ENCODE measurements at regions not wholly inside any gene's neighbourhood (a gene's known extent, or its start where the extent isn't known, plus 50 kb on each side); places are given as distances from the start of the nearest gene placed in this dataset.
"Not testable (repeated sequence)": the region's sequence is repeated elsewhere in the genome, so short reads cannot be mapped to it uniquely, and the experiment has no call there.

- Mint-ChIP-seq H3K9me3 (peaks cover 0 to 3% (median 0%) of the 10 kb centered on the region in 11 donors), H3K36me3 (no peaks in the 10 kb centered on the region), H3K4me1 (no peaks in the 10 kb centered on the region), H3K4me3 (no peak overlapping the region), H3K27ac (peak overlapping the region in 1 of 9 donors; percentile 0), H3K27me3 (peaks cover 0 to 13% (median 4%) of the 10 kb centered on the region in 5 donors)
- H3K36me3 ChIP-seq (ENCODE audit: control insufficient read depth in 2 of 3, insufficient read depth in 3 of 3, low read length in 3 of 3), result no peaks in the 10 kb centered on the region
- H3K4me3 ChIP-seq (ENCODE audit: low read length), result no peak overlapping the region
- DNase-seq (no peak), ATAC-seq (no peak)
- H3K4me1 ChIP-seq (ENCODE audit: control insufficient read depth in 2 of 2, insufficient read depth in 2 of 2, low read length in 2 of 2), result no peaks in the 10 kb centered on the region
- H3K9me3 ChIP-seq (ENCODE audit: control insufficient read depth in 2 of 3, low read length in 3 of 3), result no peaks in the 10 kb centered on the region
- no peaks in the 10 kb centered on the region for H3K27me3 ChIP-seq (ENCODE audit: control insufficient read depth in 2 of 2, insufficient read depth in 2 of 2, low read length in 2 of 2)
- no peak overlapping the region for H3K27ac ChIP-seq (ENCODE audit: low read depth, low read length)
- ChIA-PET CTCF (no interaction called here), POLR2A (no interaction called here)
- intact Hi-C loops (cut with micrococcal nuclease), result no loop called here
Measured at GRCh38 chr10:34899161-34899560, 84.1 kb upstream of the PARD3 start.

DNA sequence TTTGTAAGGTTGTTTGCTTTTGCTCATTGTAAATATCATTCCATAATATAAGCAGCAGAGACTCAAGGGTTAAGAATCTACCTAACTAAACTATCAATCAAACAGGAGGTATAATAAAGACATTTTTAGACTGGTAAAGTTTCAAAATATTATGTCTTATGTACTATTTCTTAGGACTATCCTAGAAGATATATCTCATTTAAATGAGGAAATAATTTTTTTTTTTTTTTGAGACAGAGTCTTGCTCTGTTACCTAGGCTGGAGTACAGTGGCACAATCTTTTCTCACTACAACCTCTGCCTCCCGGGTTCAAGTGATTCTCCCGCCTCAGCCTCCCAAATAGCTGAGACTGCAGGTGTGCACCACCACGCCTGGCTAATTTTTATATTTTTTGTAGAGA, 80.9 kb upstream of the PARD3 start:
- no peaks in the 10 kb centered on the region for H3K4me1 Mint-ChIP-seq
- no peaks in the 10 kb centered on the region for H3K36me3 Mint-ChIP-seq
- Histone ChIP-seq H3K4me1 (ENCODE audit: control insufficient read depth in 2 of 2, insufficient read depth in 2 of 2, low read length in 2 of 2) (no peaks in the 10 kb centered on the region), H3K4me3 (ENCODE audit: low read length) (no peak overlapping the region), H3K27ac (ENCODE audit: low read depth, low read length) (no peak overlapping the region), H3K36me3 (ENCODE audit: control insufficient read depth in 2 of 3, insufficient read depth in 3 of 3, low read length in 3 of 3) (no peaks in the 10 kb centered on the region), H3K27me3 (ENCODE audit: control insufficient read depth in 2 of 2, insufficient read depth in 2 of 2, low read length in 2 of 2) (no peaks in the 10 kb centered on the region), H3K9me3 (ENCODE audit: control insufficient read depth in 2 of 3, low read length in 3 of 3) (no peaks in the 10 kb centered on the region)
- no peak overlapping the region for H3K4me3 Mint-ChIP-seq
- no peak for ATAC-seq
- H3K27ac Mint-ChIP-seq, result no peak overlapping the region
- no peak for DNase-seq
- CTCF ChIA-PET, result no interaction called here
- POLR2A ChIA-PET, result no interaction called here
- H3K27me3 Mint-ChIP-seq, result peaks cover 0 to 20% (median 4%) of the 10 kb centered on the region in 5 donors
- H3K9me3 Mint-ChIP-seq, result peaks cover 0 to 3% (median 0%) of the 10 kb centered on the region in 11 donors
- intact Hi-C loops (cut with micrococcal nuclease), result no loop called here

DNA sequence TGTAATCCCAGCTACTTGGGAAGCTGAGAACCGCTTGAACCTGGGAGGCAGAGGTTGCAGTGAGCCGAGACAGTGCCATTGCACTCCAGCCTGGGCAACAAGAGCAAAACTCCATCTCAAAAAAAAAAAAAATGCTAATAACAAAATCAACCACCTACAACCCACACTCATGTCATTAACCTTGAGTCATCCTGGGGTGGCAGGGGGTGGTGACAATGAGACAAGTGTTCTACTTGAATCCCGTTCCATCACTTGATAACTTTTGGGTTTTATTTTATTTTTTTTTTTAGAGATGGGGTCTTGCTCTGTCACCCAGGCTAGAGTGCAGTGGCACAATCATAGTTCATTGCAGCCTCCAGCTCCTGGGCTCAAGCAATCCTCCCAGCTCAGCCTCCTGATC, 80.0 kb upstream of the PARD3 start:
- DNase-seq; ATAC-seq; CTCF ChIA-PET; H3K4me3 Mint-ChIP-seq; H3K4me1 ChIP-seq (ENCODE audit: control insufficient read depth in 2 of 2, insufficient read depth in 2 of 2, low read length in 2 of 2); H3K27ac ChIP-seq (ENCODE audit: low read depth, low read length); H3K4me1 Mint-ChIP-seq; intact Hi-C loops (cut with micrococcal nuclease); H3K36me3 Mint-ChIP-seq; H3K36me3 ChIP-seq (ENCODE audit: control insufficient read depth in 2 of 3, insufficient read depth in 3 of 3, low read length in 3 of 3); H3K9me3 Mint-ChIP-seq; H3K4me3 ChIP-seq (ENCODE audit: low read length); H3K27me3 ChIP-seq (ENCODE audit: control insufficient read depth in 2 of 2, insufficient read depth in 2 of 2, low read length in 2 of 2); POLR2A ChIA-PET; H3K9me3 ChIP-seq (ENCODE audit: control insufficient read depth in 2 of 3, low read length in 3 of 3); H3K27ac Mint-ChIP-seq: not testable (repeated sequence)
- H3K27me3 Mint-ChIP-seq, result peaks cover 0 to 20% (median 5%) of the 10 kb centered on the region in 5 donors

GRCh38 chr10:34892521-34892920, 77.4 kb upstream of the PARD3 start:
- H3K4me1 ChIP-seq (ENCODE audit: control insufficient read depth in 2 of 2, insufficient read depth in 2 of 2, low read length in 2 of 2); H3K36me3 Mint-ChIP-seq; H3K27ac ChIP-seq (ENCODE audit: low read depth, low read length); H3K4me1 Mint-ChIP-seq; POLR2A ChIA-PET; intact Hi-C loops (cut with micrococcal nuclease); ATAC-seq; H3K36me3 ChIP-seq (ENCODE audit: control insufficient read depth in 2 of 3, insufficient read depth in 3 of 3, low read length in 3 of 3); H3K4me3 Mint-ChIP-seq; H3K27ac Mint-ChIP-seq; DNase-seq; H3K27me3 ChIP-seq (ENCODE audit: control insufficient read depth in 2 of 2, insufficient read depth in 2 of 2, low read length in 2 of 2); H3K9me3 Mint-ChIP-seq; CTCF ChIA-PET; H3K9me3 ChIP-seq (ENCODE audit: control insufficient read depth in 2 of 3, low read length in 3 of 3); H3K4me3 ChIP-seq (ENCODE audit: low read length): not testable (repeated sequence)
- peaks cover 0 to 16% (median 4%) of the 10 kb centered on the region in 5 donors for H3K27me3 Mint-ChIP-seq

- ChIA-PET POLR2A (no interaction called here), CTCF (no interaction called here)
- Mint-ChIP-seq H3K9me3 (peaks cover 0 to 1% (median 0%) of the 10 kb centered on the region in 11 donors), H3K4me1 (no peaks in the 10 kb centered on the region), H3K27me3 (peaks cover 0 to 7% (median 5%) of the 10 kb centered on the region in 5 donors), H3K27ac (no peak overlapping the region), H3K36me3 (no peaks in the 10 kb centered on the region), H3K4me3 (no peak overlapping the region)
- intact Hi-C loops (cut with micrococcal nuclease), result no loop called here
- Histone ChIP-seq H3K9me3 (ENCODE audit: control insufficient read depth in 2 of 3, low read length in 3 of 3) (no peaks in the 10 kb centered on the region), H3K27me3 (ENCODE audit: control insufficient read depth in 2 of 2, insufficient read depth in 2 of 2, low read length in 2 of 2) (no peaks in the 10 kb centered on the region), H3K4me1 (ENCODE audit: control insufficient read depth in 2 of 2, insufficient read depth in 2 of 2, low read length in 2 of 2) (no peaks in the 10 kb centered on the region), H3K36me3 (ENCODE audit: control insufficient read depth in 2 of 3, insufficient read depth in 3 of 3, low read length in 3 of 3) (no peaks in the 10 kb centered on the region), H3K27ac (ENCODE audit: low read depth, low read length) (no peak overlapping the region), H3K4me3 (ENCODE audit: low read length) (no peak overlapping the region)
- ATAC-seq, result no peak
- no peak for DNase-seq
Measured at GRCh38 chr10:34890939-34891338, 75.8 kb upstream of the PARD3 start.

GRCh38 chr10:34889004-34889869, 74.1 kb upstream of the PARD3 start:
- no peak overlapping the region for H3K27ac ChIP-seq (ENCODE audit: low read depth, low read length)
- Mint-ChIP-seq H3K4me3 (no peak overlapping the region), H3K27ac (no peak overlapping the region), H3K27me3 (peaks cover 2 to 8% (median 5%) of the 10 kb centered on the region in 5 donors), H3K4me1 (peaks cover 0 to 6% (median 0%) of the 10 kb centered on the region in 7 donors), H3K9me3 (peaks cover 0 to 1% (median 0%) of the 10 kb centered on the region in 11 donors), H3K36me3 (no peaks in the 10 kb centered on the region)
- ATAC-seq (no peak), DNase-seq (no peak)
- no peak overlapping the region for H3K4me3 ChIP-seq (ENCODE audit: low read length)
- H3K4me1 ChIP-seq (ENCODE audit: control insufficient read depth in 2 of 2, insufficient read depth in 2 of 2, low read length in 2 of 2), result no peaks in the 10 kb centered on the region
- intact Hi-C loops (cut with micrococcal nuclease), result no loop called here
- H3K9me3 ChIP-seq (ENCODE audit: control insufficient read depth in 2 of 3, low read length in 3 of 3), result no peaks in the 10 kb centered on the region
- no peaks in the 10 kb centered on the region for H3K36me3 ChIP-seq (ENCODE audit: control insufficient read depth in 2 of 3, insufficient read depth in 3 of 3, low read length in 3 of 3)
- no peaks in the 10 kb centered on the region for H3K27me3 ChIP-seq (ENCODE audit: control insufficient read depth in 2 of 2, insufficient read depth in 2 of 2, low read length in 2 of 2)
- ChIA-PET POLR2A (no interaction called here), CTCF (no interaction called here)
